GM12892 (cell line): ENCODE measurements at regions not wholly inside any gene's neighbourhood (a gene's known extent, or its start where the extent isn't known, plus 50 kb on each side); places are given as distances from the start of the nearest gene placed in this dataset.

Source experiments
- POLR2A ChIP-seq: IDR thresholded peaks from 2 replicates; pipeline ENCODE4 v1.6.1; 2011; ENCODE audit warnings: low read depth, low read length, control low read depth
- POLR2AphosphoS5 ChIP-seq: IDR thresholded peaks from 2 replicates; pipeline ENCODE4 v1.6.1; 2011; ENCODE audit warnings: low read depth, low read length, control low read depth

DNA sequence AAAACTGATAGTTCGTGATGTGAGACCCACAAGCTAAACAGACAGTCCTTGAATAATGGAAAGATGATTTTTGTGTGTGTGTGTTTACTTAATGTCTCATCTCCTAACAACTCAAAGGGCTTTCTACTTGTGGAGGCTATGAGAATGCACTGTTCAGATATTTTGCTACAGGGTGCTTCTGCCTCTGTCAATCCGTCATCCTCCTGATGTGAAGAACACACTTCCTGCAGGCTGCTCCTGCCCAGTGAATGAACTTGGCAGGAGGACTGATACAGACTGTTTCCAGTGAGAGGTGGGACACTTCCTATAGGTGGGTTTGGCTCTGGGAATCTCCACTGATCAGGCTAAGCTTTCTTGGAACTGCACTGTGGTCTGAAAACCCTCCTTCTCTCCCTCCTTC, 168.4 kb upstream of the STARD13 start:
- TF ChIP-seq POLR2A: no peak
- TF ChIP-seq POLR2AphosphoS5: no peak
